ENCODE measurements at regions not wholly inside any gene's neighbourhood (a gene's known extent, or its start where the extent isn't known, plus 50 kb on each side); places are given as distances from the start of the nearest gene placed in this dataset.

DNA sequence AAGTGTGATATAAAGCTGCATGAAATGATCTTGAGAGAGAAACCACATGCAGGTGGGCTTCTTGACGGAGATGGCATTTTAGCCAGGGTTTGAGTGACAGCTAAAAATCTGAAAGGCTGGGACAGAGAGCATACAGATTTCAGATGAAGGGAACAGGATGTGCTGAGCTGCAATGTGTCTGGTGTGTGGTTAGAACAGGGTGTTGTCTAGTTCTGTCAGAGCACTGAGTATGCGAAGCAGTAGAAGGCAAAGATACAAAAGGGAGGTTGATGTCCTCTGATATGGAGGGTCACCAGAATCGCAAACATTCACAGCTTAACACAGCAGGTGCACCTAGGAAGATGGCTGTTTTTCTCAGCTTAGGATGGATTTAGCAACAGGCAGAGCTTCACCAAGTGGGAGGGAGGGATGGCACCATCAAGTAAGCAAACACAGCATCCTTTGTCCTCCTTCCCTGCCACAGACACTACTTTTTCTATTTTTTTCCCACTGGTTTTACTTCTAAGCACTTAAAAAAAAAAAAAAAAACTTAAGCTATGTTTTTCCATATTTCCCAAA is 182.5 kb downstream of the TMX3 start:
- FAIRE-seq (no peak), DNase-seq (ENCODE audit: low spot score) (no peak)

DNA sequence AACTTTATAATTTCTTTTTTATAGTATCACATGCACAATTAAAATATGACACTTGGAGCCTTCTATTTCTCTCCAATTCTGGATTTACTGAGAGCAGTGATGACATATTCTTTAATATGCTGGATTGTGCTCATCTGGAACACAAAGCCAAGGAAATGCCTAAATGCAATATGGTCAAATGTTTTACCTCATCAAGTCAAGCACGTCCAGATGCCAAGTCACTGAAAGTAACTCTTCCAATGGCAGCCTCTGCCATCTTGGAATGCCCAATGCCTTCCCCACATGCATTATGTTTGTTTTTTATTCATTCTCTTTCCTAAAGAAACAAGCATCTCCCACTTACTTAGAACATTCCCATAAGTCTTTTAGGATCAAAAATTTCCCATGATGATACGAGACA is 189.8 kb downstream of the TMX3 start:
- FAIRE-seq: no peak
- no peak for DNase-seq (ENCODE audit: low spot score)

DNA sequence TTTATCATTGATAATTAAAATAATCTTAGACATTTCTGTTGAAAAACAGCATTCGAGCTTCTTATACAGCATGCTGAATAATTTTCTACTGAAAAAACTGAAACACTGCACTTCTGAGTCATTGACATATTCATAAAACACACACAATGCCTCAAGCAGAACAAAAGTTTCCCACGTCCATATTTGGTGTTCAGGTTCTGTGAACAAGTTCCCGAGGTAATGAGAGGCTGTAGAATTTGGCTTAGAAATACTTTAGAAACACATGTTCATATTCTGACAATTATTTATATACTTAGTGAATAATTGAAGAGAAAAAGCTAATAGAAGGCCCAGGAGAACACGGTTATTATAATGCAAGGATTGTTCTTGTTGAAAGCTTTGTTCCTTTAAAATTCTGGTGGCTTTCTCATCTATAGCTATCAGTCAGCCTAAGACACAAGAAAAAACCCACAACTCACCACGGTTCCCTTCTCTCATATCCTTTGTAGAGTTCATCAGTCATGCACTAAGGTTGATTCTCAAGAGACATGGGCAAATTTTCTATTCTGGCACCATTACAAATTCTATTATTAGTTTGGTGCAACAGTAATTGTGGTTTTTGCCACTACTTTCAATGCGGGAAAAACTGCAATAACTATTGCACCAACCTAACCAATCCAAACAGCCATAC is 194.4 kb downstream of the TMX3 start:
- FAIRE-seq (peak; percentile 46), DNase-seq (ENCODE audit: low spot score) (peak; percentile 7)

DNA sequence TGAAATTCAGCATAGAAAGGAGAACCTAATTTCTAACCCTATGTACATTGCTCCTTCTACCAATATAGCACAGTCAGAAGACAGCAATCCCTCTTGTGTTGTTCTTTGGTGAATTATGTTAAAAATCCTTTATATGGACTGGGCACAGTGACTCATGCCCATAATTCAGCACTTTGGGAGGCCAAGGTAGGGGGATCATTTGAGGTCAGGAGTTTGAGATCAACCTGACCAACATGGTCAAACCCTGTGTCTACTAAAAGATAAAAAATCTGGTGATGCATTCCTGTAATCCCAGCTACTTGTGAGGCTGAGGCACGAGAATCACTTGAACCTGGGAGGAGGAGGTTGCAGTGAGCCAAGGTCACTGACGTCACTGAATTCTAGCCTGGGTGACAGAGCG is 195.6 kb downstream of the TMX3 start:
- peak; percentile 62 for FAIRE-seq
- DNase-seq (ENCODE audit: low spot score): peak; percentile 36

DNA sequence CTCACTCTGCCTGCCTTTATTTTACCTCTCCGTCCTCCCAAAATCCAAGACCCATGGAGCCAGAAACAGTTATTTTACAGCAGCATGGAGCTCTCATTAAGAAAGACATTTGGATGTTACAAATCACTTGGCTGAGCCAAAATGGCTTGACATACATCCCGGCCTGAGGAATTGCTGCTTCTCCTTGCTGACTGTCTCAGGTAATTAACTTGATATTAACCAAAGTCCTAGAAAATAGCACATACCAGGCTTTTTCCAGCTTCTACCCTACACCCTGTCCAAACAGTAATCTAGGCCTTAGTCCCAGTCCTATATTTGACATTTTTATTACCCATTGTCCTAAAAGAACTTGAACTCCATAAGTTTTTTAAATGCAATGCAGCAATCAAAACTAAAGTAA is 205.0 kb downstream of the TMX3 start:
- no peak for DNase-seq (ENCODE audit: low spot score)
- no peak for FAIRE-seq

DNA sequence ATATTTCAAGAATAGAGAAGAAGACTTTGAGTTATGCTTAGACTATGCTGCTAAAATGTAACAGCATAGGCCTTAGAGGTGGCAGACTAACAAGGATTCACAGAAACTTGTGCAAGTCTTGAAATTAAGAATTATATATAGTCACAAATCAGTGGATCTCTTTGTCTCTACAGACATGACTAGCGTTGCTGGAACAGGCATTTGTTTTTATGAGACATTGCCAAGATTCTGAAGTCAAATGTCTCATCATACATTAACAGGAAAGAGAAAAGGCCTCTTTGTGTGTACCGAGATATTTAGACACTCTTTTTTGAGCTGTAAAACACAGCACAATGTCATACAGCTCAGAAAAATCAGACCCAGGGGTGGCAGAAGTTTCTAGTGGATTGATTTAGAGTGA is 207.1 kb downstream of the TMX3 start:
- DNase-seq (ENCODE audit: low spot score): no peak
- no peak for FAIRE-seq

DNA sequence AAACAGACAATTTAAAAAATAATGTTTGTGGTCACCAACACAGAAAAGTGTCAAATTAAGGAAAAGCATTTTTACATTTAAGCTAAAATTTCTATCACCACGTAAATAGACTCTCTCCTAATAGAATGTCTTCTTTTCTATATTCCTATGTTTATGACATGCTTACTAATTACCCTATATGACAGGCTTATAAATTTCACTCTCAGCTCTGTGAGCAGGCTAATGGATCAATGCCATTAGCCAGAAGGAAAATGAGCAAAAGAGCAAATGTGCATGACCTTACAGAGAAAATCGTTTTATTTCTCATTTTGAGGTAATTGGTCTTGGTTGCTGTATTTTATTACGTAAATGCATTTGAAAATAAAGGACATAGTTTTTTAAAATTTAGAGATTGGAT is 209.7 kb downstream of the TMX3 start:
- FAIRE-seq (no peak), DNase-seq (ENCODE audit: low spot score) (no peak)

DNA sequence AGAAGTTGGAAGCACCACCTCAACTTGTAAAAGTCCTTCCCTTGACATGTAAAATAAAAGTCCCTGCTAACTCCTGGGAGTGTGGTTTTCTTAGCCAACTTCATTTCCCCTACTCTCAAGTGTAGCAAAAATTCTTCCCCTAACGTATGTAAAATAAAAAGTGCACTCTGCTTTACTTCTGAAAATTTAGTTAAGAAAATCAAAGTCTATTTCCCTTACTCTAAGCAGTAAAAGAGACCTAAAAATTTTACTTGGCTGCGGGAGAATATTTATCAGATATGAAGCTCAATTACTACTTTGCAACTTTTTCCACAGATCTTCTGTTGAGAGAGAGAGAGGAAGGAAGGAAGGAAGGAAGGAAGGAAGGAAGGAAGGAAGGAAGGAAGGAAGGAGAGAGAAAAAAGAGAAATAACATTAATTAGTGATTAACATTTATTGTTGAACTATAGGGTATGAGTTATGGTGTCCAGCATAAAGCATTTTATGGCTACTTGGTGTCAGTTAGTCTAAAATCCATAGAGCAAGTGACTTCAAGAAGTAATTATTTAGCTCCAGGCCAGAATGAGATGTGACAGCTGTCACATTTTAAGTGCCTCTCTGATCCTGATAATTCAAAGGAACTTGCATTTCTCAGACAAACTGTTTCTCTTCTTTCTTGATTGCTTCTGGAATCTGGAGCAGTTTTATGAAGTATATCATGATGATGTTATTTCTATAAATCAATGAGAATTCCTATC is 210.3 kb downstream of the TMX3 start:
- FAIRE-seq (no peak), DNase-seq (ENCODE audit: low spot score) (no peak)

DNA sequence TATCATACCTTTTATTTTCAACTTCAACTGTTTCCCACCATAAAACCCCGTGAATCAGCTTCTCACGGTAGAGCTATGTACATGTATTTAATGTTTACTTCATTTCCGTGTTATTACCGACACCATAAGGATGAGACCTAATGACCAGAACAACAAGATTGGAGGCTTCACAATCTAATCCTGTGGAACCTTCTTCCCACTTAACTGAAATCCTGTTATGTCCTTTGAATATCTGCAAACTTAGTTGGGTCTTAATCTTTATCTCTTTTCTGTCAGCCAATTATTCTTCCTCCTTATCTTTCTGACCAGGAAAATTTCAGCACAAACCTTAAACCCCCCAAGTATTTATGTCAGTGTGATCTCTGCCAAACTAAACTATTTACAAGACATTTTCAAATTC is 214.4 kb downstream of the TMX3 start:
- FAIRE-seq (no peak), DNase-seq (ENCODE audit: low spot score) (no peak)

DNA sequence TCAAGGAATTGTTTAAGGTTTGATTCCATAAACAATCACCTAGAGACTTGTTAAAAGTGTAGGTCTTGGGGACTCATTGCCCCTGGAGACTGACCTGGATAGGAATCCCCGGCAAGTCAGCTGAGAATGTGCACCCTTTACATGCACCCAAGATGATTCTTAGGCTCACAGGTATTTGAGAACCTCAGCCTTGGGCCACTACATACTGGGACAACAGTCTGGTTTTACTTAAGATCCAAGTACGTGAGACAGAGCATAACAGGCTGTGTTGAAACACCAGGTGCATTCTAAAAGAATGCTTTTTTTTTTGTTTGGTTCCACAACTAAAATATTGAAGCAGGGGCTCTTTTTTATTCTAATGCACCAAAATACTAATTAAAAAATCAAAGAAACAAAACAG is 215.8 kb downstream of the TMX3 start:
- FAIRE-seq (no peak), DNase-seq (ENCODE audit: low spot score) (no peak)

DNA sequence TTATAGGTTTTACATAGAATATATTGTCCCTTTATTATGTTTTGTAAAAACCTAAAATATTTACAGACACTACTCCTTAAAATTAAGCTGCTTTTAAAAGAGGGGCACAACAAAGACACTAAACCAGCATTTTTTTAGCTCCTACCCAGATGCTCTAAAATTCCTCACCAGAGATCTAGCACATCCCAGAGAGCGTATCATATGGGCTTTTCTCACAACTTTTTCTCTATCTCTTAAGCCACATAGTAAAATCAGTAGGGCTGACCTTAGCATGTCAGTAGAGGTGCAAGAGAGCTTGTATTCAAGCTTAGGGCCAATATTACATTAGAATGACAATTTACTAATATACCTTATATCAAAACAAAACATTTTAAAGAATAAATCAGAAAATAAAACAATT is 216.3 kb downstream of the TMX3 start:
- DNase-seq (ENCODE audit: low spot score): no peak
- no peak for FAIRE-seq

DNA sequence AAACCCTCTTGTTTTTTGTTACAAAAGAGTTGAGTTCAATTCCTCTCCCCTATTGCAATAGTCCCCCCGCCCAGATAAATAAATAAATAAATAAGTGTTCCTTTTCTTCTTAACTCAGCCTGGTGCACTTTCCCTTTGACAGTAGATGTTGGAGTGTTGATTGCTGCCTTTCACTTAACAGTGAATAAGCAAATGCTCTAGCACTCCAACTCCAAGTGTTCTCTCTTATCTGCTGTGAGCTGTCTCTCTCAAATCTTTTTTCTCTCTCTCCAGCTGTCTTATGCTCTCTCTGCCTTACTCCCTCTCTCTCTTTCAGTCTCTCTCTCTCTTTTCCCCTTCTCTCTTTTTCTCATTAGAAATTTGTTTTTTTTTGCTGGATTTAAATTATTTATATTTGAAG is 216.7 kb downstream of the TMX3 start:
- FAIRE-seq (no peak), DNase-seq (ENCODE audit: low spot score) (no peak)

DNA sequence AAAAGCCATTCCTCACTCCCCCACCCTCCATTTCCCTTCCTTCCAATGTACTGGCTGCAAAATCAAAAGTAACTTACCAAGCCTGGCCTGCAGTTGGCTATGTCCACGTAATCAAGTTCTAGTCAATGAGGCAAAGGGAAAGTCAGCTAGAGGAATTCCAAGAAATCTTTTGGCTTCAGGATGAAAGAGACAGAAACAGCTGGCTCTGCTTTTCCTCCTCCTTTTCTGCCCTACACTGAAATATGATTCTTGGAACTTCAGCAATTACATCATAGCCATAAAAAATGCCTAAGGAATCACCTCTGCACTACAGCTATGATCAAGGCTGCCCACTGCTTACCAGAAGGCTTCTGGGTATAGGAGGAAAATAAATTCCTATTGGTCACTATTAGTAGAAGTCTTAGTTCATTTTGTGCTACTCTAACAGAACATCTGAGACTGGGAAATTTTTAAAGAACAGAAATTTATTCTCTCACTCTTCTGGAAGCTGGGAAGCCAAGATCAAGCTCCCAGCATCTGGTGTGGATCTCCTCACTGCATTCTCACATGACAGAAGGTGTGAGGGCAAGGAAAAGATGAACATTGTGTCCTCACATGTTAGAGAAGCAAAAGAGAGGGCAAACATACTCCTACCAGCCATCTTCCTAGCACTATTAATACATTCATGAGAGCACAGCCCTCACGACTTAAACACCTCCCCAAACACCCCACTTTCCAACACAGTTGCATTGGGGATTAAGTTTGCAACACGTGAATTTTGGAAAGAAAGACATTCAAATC is 219.9 kb downstream of the TMX3 start:
- DNase-seq (ENCODE audit: low spot score) (no peak), FAIRE-seq (no peak)

DNA sequence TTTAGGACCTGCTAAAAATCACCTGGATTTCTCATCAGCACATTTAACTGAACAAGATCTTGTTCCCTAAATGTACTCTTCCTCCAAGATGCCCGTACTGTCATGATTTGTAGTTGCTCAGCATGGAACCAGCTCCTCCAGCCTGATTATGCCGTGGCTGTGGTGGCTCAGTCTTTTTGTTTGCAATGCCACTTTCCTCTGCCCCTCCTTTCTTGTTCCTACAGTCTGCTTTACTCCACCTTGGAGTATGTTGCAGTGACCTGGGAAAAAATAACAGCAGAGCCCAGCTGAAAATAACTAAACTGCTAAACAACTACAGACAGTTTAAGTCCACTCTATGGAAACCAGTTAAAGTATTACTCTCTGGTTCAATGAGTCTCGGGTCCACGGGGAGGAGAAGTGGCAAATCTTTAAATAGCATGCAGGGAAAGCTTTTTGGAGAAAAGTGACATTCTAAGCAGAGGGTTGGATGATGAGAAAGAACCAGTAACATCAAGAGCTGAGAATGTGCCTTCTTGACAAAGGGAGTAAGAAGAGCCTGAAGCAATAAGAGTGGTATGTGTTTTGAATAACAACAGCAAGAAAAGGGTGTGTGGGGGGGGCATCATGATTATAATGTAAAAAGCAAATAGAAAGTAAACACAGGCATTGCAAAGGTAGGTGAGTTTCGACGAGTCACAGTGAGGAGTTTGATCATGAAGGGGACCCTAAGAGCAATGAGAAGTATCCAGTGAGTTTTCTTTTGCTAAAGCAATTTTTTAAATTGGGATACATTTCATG is 225.7 kb downstream of the TMX3 start:
- no peak for DNase-seq (ENCODE audit: low spot score)
- FAIRE-seq: no peak

DNA sequence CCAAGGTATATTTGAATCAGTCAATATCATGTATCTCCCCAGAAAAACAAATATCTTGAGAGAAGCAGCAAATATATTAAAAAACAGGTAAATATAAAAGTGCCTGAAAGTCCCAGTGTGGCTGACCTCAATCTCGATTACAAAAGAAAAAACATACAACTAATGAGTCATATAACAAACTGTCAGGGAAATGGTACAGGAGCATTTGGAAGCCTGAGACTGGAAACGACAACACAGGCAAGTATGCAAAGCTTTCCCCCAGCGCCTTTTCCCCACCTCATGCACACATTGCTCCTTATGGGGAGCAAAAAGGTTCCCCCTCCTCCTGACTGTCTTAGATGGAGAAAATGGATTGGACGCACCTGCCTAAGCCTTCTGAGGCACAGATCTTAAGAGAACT is 230.7 kb downstream of the TMX3 start:
- no peak for DNase-seq (ENCODE audit: low spot score)
- FAIRE-seq: no peak

DNA sequence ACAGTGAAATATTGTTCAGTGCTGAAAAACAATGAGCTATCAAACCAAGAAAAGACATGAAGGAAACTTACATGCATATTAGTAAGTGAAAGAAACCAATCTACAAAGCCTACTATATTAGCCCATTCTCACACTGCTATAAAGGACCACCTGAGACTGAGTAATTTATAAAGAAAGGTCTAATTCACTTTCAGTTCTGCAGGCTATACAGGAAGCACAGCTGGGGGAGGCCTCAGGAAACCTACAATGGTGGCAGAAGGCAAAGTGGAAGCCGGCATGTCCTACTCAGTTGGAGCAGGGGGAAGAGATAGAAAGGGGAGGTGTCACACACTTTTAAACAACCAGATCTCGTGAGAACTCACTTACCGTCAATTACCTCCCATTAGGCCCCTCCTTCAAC is 232.1 kb downstream of the TMX3 start:
- DNase-seq (ENCODE audit: low spot score) (no peak), FAIRE-seq (no peak)

DNA sequence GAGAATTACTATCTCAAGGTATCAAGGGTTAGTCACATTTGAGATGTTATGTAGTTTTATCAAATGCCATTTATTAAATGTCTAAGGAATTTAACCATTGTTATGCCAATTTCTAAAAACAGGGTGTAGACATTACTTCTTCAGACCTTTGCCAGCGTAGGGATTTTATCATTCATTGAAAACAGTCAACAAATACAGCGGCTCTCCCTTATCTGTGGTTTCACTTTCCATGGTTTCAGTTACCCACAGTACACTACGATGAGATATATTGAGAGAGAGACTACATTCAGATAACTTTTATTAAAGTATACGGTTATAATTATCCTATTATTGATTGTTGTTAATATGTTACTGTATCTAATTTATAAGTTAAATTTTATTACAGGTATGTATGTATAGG is 234.7 kb downstream of the TMX3 start:
- DNase-seq (ENCODE audit: low spot score): no peak
- no peak for FAIRE-seq

DNA sequence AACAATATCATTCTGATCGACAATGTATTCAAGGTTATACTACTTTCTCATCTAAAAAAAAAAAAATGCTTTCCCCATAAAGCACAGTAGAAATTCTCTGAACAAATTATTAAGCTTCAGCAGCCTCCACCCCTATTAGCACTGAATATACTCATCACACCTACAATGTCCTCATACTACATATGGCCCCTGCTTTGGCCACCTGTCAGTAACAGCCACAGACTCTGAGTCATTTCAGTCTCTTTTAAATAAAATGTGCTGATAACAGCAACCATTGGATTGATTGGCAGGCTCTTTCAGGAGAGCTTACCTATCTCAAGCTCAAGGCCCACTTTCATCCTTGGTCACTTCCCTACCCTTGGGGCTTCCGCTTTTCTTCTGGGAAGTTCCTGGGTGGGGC is 236.7 kb downstream of the TMX3 start:
- FAIRE-seq: no peak
- no peak for DNase-seq (ENCODE audit: low spot score)

DNA sequence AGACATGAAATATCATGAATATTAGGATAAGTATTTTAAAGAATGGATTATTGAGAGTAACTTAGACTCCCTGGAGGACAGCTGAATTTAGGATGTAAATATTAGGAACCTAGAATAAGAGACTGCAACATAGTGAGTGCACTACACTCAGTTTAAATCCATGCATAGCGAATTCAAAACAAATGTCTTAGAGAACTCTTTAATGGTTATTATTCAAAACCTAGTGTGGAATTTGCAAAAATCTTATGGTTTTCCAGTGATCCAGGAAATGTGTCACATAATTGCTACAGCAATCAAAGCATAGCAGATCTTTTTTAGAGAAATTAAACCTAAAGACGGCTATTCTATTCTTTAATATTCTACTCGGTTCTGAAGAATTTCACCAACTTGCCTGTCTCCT is 239.0 kb downstream of the TMX3 start:
- DNase-seq (ENCODE audit: low spot score) (no peak), FAIRE-seq (no peak)

DNA sequence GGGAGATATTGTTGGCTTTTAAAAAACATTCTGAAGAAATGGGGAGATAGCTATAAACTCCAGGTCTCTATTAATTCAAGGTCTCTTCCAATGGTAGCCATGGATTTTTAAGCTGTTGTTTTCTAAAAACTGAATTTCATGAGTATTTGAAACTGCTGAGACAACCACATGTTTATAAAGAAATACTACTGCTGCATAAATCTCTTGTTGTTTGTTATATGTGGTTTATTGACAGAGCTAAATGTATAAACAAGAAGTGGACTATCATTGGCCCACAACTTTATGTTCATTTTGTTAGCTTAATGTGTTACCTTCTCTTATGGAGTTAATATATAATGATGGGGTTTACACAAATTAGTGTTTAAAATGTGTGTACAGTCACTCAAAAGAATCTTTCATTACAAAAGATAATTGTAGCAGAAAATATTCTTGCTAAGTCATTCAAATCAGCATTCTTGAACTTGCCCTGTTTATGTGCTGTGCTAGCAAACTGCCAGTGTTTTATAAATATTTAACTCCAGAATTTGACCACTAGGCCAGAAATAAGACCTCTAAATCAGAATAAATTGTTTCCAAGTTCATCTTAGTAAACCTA is 242.1 kb downstream of the TMX3 start:
- no peak for FAIRE-seq
- DNase-seq (ENCODE audit: low spot score): no peak

DNA sequence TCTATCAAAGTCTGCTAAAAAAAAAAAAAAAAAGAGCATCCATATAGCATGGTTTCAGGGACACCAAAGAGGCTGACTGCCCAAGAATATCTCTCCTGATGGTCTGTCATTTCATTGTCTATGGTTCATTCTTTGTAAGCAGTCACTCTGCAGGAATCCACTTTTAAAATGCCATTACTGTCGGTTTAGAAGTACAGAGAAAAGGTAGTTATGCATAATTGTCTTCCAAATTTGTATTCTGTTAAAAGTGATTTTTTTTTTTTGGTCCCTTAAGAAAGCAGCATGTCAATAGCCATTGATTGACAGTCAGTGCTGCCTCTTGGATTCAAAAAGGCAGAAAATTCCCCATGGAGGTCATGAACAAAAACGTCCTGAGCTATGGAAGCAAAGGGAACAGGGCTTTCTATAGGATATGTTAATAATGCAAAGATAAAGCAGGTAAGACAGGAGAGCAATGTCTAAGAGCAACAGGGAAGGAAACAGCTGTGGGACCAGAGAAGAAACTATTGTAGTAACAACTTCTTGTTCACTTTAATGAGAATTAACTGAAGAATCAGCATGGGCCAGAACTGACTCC is 245.8 kb downstream of the TMX3 start:
- FAIRE-seq: no peak
- DNase-seq (ENCODE audit: low spot score): no peak

All from RCC 7860 (cell line).